HCT116 (cell line): ENCODE measurements at regions not wholly inside any gene's neighbourhood (a gene's known extent, or its start where the extent isn't known, plus 50 kb on each side); places are given as distances from the start of the nearest gene placed in this dataset.

Experiments
- ATAC-seq: fragments of 200-7000 bp; cut with Tn5 transposase; 2 replicates; pipeline ENCODE4 v1.9.1; 2020; ENCODE audit warnings: mild to moderate bottlenecking, moderate library complexity
- BruUV-seq: library from RNA; stranded (reverse); fragments of 400-500 nt; replicated peaks from 2 replicates; lab custom pipeline; 2021; lab: Mats Ljungman, UMichigan
- CTCF ChIA-PET: fragments of 300-600 bp; sonication (Branson Sonifier 250); formaldehyde crosslinking; loops from one replicate; lab custom pipeline; 2021; ENCODE audit warnings: antibody characterized with exemption; lab: Charles Lee
- POLR2A ChIA-PET: fragments of 300-600, 350-600 bp; sonication (Branson Sonifier 250); formaldehyde crosslinking; loops from one replicate; lab custom pipeline; 2021; ENCODE audit warnings: antibody characterized with exemption; lab: Charles Lee
- RAD21 ChIA-PET, 2 experiments: fragments of 300-600 bp; sonication (Branson Sonifier 250); formaldehyde crosslinking; loops; one replicate each; lab custom pipeline; 2023; ENCODE audit warnings: low total read pairs in 2 of 2; ENCODE audit not compliant: uncharacterized antibody in 2 of 2, unreplicated experiment in 2 of 2, low non-redundant PET in 1 of 2; lab: Charles Lee
- DNase-seq: peaks from one replicate; pipeline ENCODE4 v3.0.0-alpha.2; 2010; ENCODE audit warnings: low read depth, low spot score
- H2AFZ ChIP-seq: fragments of 200-600 bp; shearing (Covaris generic), sonication (generic); 2 replicates; pipeline ENCODE4 v1.6.1; 2017; ENCODE audit warnings: low read depth, mixed run types, mixed read lengths, antibody characterized with exemption, low read length; ENCODE audit not compliant: poor library complexity, severe bottlenecking
- H3K27ac ChIP-seq: 2 replicates; pipeline ENCODE4 v1.5.1; 2012; ENCODE audit warnings: low read depth, low read length
- H3K27me3 ChIP-seq: fragments of 200-600 bp; sonication (generic); 2 replicates; pipeline ENCODE4 v1.6.1; 2016; ENCODE audit warnings: mixed run types, low read length, mixed read lengths; ENCODE audit not compliant: insufficient read depth
- H3K36me3 ChIP-seq, 2 experiments: fragments of 200-500 bp in 1 of 2; fragments of 200-600 bp in 1 of 2; sonication (Bioruptor generic) in 1 of 2; sonication (generic) in 1 of 2; 2 replicates each; pipeline versions ENCODE4 v1.5.1 to v1.6.1; 2014 to 2016; ENCODE audit warnings: low read length in 2 of 2, inconsistent platforms in 1 of 2, mixed read lengths in 1 of 2, mixed run types in 1 of 2; ENCODE audit not compliant: insufficient read depth in 2 of 2, control insufficient read depth in 1 of 2
- H3K4me1 ChIP-seq, 2 experiments: fragments of 200-600 bp in 1 of 2; sonication (generic) in 1 of 2; 2 replicates each; pipeline versions ENCODE4 v1.5.1 to v1.6.1; 2012 to 2017; ENCODE audit warnings: low read length in 2 of 2, inconsistent platforms in 1 of 2, mild to moderate bottlenecking in 1 of 2, mixed read lengths in 1 of 2, mixed run types in 1 of 2, moderate library complexity in 1 of 2; ENCODE audit not compliant: insufficient read depth in 2 of 2, control insufficient read depth in 1 of 2
- H3K4me2 ChIP-seq: fragments of 200-600 bp; sonication (generic); 2 replicates; pipeline ENCODE4 v1.6.1; 2017; ENCODE audit warnings: mixed run types, low read length, mixed read lengths
- H3K4me3 ChIP-seq, 2 experiments: fragments of 200-600 bp in 1 of 2; sonication (generic) in 1 of 2; replicated peaks in 1 of 2; 2 replicates each; pipeline ENCODE4 v1.5.1; 2011 to 2016; ENCODE audit warnings: low read length in 2 of 2, control low read depth in 1 of 2, low read depth in 1 of 2, mild to moderate bottlenecking in 1 of 2, mixed read lengths in 1 of 2, mixed run types in 1 of 2
- H3K79me2 ChIP-seq: fragments of 200-600 bp; sonication (generic); 2 replicates; pipeline ENCODE4 v1.6.1; 2017; ENCODE audit warnings: mild to moderate bottlenecking, mixed run types, low read length, moderate library complexity, mixed read lengths; ENCODE audit not compliant: insufficient read depth
- H3K9ac ChIP-seq: fragments of 200-600 bp; sonication (generic); 2 replicates; pipeline ENCODE4 v1.6.1; 2016; ENCODE audit warnings: low read length, mixed read lengths
- H3K9me2 ChIP-seq: fragments of 200-600 bp; sonication (generic), shearing (Covaris generic); 2 replicates; pipeline ENCODE4 v1.6.1; 2017; ENCODE audit warnings: mixed run types, mild to moderate bottlenecking, moderate library complexity; ENCODE audit not compliant: insufficient read depth
- H3K9me3 ChIP-seq, 2 experiments: fragments of 200-500 bp in 1 of 2; fragments of 200-600 bp in 1 of 2; sonication (Bioruptor generic) in 1 of 2; sonication (generic) in 1 of 2; 2 replicates each; pipeline ENCODE4 v1.6.1; 2014 to 2017; ENCODE audit warnings: low read length in 2 of 2, mixed read lengths in 2 of 2, inconsistent platforms in 1 of 2, low read depth in 1 of 2, mild to moderate bottlenecking in 1 of 2, mixed run types in 1 of 2, moderate library complexity in 1 of 2; ENCODE audit not compliant: control insufficient read depth in 1 of 2, insufficient read depth in 1 of 2
- H4K20me1 ChIP-seq: fragments of 200-600 bp; sonication (generic), shearing (Covaris generic); 2 replicates; pipeline ENCODE4 v1.6.1; 2017; ENCODE audit warnings: mixed run types, mild to moderate bottlenecking, moderate library complexity; ENCODE audit not compliant: insufficient read depth
- CBX3 ChIP-seq: IDR thresholded peaks from 2 replicates; pipeline ENCODE4 v1.6.1; 2012; ENCODE audit warnings: low read depth
- CEBPB ChIP-seq: IDR thresholded peaks from 2 replicates; pipeline ENCODE4 v1.6.1; 2012; ENCODE audit warnings: low read depth
- EGR1 ChIP-seq: IDR thresholded peaks from 2 replicates; pipeline ENCODE4 v1.6.1; 2012; ENCODE audit warnings: low read depth
- ELF1 ChIP-seq: IDR thresholded peaks from 2 replicates; pipeline ENCODE4 v1.6.1; 2012; ENCODE audit warnings: low read depth, borderline replicate concordance
- POLR2AphosphoS5 ChIP-seq: IDR thresholded peaks from 2 replicates; pipeline ENCODE4 v1.6.1; 2011; ENCODE audit warnings: mild to moderate bottlenecking, low read depth, low read length, moderate library complexity
- SIN3A ChIP-seq: IDR thresholded peaks from 2 replicates; pipeline ENCODE4 v1.6.1; 2012; ENCODE audit warnings: low read depth
- SP1 ChIP-seq: IDR thresholded peaks from 2 replicates; pipeline ENCODE4 v1.6.1; 2012; ENCODE audit warnings: low read depth
- SRF ChIP-seq: IDR thresholded peaks from 2 replicates; pipeline ENCODE4 v1.6.1; 2012; ENCODE audit warnings: low read depth
- ZFX ChIP-seq: fragments of 450-650 bp; IDR thresholded peaks from 2 replicates; pipeline ENCODE4 v1.6.1; 2017
- ZNF274 ChIP-seq: fragments of 200-500 bp; sonication (Bioruptor generic); IDR thresholded peaks from 2 replicates; pipeline ENCODE4 v1.6.1; 2014; ENCODE audit warnings: mild to moderate bottlenecking, low read depth, low read length, inconsistent platforms
- intact Hi-C: fragments of 100-400 bp; cut with micrococcal nuclease; formaldehyde crosslinking; loops from 2 replicates; pipeline ENCODE4 v1.10.0; 2022
- TF ChIP-seq, protein P1 (sequence below): IDR thresholded peaks from 2 replicates; pipeline ENCODE4 v1.6.1; 2012
- TF ChIP-seq, protein P2 (sequence below): IDR thresholded peaks from 2 replicates; pipeline ENCODE4 v1.6.1; 2012; ENCODE audit warnings: low read depth

DNA sequence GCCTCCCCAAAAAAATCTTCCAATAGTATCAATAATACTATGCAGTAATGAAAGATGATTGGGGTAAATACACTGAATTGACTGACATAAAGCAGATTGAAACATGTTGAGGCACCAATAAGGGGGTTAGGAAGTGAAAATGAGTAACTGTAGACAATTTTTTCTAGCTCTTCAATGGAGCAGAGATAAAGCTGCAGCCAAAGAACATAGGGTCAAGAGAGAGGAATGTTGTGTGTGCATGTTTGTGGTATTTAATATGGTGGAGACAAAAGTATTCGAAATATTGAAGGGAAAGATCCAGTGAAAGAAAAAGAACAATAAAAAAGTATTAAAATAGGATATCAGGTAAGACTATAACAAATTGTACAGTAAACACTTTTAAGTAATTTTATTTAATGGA, 450.0 kb upstream of the CCDC179 start:
- Histone ChIP-seq H3K4me1 (no peaks in the 10 kb centered on the region), H3K9me3 (peaks cover 3 to 12% of the 10 kb centered on the region in 2 experiments; a peak in 2 of 4 replicates), H3K79me2 (no peaks in the 10 kb centered on the region), H3K36me3 (no peaks in the 10 kb centered on the region), H3K9ac (no peak overlapping the region), H4K20me1 (no peaks in the 10 kb centered on the region), H3K4me3 (no peak overlapping the region), H3K4me2 (no peak overlapping the region), H3K9me2 (no peaks in the 10 kb centered on the region), H2AFZ (no peak overlapping the region), H3K27me3 (no peaks in the 10 kb centered on the region), H3K27ac (no peak overlapping the region)
- ChIA-PET RAD21 (no interaction called here), POLR2A (no interaction called here), CTCF (no interaction called here)
- TF ChIP-seq POLR2AphosphoS5 (no peak), ZNF274 (no peak), SP1 (no peak), ELF1 (no peak), SIN3A (no peak), CEBPB (no peak), EGR1 (no peak), SRF (no peak), CBX3 (no peak), ZFX (no peak)
- TF ChIP-seq, protein P1, sequence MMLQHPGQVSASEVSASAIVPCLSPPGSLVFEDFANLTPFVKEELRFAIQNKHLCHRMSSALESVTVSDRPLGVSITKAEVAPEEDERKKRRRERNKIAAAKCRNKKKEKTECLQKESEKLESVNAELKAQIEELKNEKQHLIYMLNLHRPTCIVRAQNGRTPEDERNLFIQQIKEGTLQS: no peak
- TF ChIP-seq, protein P2, sequence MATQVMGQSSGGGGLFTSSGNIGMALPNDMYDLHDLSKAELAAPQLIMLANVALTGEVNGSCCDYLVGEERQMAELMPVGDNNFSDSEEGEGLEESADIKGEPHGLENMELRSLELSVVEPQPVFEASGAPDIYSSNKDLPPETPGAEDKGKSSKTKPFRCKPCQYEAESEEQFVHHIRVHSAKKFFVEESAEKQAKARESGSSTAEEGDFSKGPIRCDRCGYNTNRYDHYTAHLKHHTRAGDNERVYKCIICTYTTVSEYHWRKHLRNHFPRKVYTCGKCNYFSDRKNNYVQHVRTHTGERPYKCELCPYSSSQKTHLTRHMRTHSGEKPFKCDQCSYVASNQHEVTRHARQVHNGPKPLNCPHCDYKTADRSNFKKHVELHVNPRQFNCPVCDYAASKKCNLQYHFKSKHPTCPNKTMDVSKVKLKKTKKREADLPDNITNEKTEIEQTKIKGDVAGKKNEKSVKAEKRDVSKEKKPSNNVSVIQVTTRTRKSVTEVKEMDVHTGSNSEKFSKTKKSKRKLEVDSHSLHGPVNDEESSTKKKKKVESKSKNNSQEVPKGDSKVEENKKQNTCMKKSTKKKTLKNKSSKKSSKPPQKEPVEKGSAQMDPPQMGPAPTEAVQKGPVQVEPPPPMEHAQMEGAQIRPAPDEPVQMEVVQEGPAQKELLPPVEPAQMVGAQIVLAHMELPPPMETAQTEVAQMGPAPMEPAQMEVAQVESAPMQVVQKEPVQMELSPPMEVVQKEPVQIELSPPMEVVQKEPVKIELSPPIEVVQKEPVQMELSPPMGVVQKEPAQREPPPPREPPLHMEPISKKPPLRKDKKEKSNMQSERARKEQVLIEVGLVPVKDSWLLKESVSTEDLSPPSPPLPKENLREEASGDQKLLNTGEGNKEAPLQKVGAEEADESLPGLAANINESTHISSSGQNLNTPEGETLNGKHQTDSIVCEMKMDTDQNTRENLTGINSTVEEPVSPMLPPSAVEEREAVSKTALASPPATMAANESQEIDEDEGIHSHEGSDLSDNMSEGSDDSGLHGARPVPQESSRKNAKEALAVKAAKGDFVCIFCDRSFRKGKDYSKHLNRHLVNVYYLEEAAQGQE: no peak
- no peak for ATAC-seq
- no TSS peak for BruUV-seq
- intact Hi-C loops: no loop called here
- no peak for DNase-seq
